ENCODE measurements at regions not wholly inside any gene's neighbourhood (a gene's known extent, or its start where the extent isn't known, plus 50 kb on each side); places are given as distances from the start of the nearest gene placed in this dataset.

DNA sequence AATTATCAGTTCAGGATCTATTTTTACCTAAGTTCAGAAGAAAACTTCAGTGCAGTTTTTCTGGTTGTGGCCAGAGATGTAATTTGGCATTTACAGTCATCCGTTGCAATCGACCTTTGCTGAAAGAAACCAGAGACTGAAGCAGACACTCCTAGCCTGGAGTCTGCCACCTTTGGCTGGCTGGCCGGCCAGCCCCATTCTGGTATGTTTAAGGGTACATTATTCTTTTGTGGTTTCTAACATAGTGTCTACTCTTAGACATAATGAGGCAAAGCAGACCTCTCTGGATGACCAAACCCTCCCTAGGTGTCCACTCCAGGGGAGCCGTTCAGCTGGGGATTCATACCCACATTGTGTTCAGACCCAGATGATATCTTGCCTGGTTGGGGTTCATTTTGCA lies 275.9 kb upstream of the TPM1 start:
- DNase-seq = no peak

DNA sequence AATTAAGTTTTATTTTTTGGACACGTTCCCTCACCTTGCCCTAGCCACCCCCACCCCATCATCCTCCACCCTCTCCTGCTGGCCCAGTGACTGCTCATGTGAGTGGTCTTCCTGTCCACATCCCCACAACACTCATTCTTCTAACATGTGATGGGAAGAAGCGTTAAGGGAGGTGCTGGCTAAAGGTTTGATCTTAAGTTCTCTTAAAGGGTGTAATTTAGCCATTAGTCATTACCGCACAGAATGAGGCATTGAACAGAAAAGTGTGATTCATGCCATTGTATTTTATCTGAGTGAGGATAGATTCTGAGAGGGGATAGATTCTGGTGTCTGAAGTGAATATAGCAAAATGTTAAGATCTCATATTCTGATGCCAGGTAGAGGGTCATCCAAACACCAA lies 272.9 kb upstream of the TPM1 start:
- peak in 1 of 51 donors; percentile 7 for DNase-seq

DNA sequence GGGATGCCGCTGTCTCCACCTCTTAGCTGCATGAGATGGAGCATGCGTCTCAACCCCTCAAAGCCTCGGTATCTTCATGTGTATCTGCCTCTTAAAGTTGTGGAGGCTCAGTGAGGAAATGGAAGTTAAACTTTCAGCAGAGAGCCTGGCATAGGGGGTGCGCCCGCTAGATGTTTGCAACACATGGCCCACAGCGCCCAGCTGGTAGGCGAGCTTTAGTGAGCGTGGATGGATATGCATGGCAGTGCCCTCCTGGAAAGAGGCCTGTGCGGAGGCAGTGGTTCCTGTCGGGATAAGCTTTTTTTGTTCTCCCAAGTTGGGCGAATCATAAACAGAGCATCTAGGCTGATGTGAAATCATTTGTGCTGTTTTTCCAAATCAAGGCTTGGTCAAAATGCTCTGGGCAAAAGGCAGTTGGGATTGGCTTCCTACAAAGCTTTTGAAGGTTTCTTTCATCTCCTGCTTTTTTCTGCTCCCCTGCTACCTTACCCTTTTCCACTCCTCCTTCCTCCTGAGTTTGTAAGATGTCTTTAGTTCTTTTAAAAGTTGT lies 272.4 kb upstream of the TPM1 start:
- peak in 1 of 51 donors; percentile 26 for DNase-seq

DNA sequence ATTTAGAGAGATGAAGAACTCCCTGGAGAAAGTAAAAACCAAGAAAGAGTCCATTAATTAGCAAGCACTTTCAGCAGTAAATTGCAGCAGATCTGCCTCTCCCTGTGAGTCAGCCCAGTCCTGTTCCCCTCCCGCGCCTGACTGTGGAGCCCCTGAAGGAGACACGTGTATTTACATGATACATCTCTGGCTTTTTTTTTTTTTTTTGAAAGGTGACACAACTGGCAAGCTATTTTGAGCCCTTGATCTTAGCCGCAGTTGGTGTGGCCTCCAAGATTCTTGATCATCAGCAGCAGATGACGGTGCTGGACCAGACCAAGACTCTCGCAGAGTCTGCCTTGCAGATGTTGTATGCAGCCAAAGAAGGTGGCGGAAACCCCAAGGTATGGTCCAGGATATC lies 271.8 kb upstream of the TPM1 start:
- DNase-seq = peak in 2 of 51 donors; percentile 33 to 35

DNA sequence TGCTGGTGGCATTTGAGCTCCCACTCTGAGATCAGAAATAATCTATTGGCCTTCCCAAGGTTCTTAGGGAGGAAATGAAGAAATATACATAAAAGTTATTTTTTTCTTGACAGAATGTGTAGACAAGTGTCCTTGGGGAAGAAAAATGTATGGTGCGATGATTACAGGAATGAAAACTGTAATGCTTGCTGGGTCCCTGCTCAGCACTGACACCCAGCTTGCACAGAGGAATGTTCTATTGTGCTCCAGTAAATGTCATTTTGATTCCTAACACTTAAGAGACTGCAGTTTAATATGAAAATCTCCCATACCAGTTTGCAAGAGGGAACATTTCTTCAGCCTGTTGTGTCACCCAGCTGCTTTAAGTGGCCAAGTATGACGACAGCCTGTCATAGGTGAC lies 271.3 kb upstream of the TPM1 start:
- no peak for DNase-seq

DNA sequence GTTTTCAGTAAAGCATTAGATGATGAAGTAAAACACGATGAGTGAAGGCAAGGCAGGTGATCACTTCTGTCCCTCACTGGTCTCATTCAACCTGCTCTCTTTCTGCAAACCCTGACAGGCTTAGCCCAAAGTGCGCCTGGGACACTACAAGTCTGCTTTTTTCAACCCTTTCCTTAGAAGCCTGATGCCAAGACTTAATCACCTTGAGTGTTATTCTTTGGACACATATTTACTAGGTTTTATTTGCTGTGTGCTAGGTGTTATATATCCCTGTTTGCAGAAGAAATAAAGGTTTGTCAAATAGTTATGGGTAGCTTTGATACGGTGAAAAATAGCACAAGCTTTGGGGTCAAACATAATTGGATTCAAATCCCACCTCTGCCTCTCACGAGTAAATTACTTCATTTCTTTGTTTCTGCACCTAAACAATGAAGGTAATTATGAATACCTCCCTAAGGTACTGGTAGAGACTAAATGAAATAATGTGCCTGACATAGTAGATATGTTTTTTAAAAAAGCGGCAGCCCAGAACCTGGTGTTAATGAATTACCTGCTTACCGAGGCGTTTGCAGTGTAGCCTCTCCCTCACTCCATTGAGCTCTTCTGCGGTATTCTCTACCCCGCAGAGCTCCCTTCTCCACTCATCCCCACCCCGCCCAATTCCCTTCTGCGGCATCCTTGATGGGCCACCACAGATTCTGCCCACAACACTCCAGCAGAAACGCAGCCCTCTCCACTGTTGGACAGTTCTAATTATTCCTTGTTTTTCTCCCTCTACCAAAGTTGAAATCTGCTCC lies 269.0 kb upstream of the TPM1 start:
- no peak for DNase-seq

DNA sequence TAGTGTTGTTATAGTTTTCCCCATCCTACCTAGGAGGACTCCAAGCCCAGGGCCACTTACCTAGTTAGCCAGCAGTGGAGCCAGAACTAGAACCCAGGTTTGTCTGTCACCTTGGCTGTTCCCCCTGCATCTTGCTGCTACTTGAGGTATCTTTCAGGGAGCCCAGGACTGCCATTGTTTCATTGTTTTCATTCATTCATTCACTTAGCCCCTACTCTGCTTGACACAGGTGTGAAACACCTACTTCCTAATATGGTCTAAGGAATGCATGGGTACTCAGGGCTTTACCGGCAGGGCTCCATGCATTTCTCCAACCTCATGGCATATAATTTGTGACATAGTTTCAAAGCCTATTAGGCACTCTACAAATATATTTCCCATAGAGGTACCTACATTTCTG lies 266.6 kb upstream of the TPM1 start:
- DNase-seq = no peak

DNA sequence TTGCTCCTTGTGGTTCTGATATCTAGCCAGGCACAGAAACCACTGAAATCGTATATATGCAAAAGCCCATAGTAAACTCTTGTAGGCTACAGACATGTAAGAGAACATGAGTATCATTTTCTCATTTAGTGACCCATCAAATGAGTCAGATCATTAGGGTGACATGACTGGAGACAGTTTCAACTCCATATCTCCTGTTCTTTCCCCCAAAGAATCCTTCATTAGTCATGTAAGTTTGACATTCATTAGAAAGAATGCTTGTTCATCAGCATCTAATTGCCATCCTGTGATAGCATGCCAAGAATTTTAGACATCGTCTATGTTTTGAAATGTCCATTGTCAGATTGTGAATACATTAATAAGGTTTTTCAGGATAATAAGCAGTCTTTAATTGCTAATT lies 264.9 kb upstream of the TPM1 start:
- DNase-seq = no peak

DNA sequence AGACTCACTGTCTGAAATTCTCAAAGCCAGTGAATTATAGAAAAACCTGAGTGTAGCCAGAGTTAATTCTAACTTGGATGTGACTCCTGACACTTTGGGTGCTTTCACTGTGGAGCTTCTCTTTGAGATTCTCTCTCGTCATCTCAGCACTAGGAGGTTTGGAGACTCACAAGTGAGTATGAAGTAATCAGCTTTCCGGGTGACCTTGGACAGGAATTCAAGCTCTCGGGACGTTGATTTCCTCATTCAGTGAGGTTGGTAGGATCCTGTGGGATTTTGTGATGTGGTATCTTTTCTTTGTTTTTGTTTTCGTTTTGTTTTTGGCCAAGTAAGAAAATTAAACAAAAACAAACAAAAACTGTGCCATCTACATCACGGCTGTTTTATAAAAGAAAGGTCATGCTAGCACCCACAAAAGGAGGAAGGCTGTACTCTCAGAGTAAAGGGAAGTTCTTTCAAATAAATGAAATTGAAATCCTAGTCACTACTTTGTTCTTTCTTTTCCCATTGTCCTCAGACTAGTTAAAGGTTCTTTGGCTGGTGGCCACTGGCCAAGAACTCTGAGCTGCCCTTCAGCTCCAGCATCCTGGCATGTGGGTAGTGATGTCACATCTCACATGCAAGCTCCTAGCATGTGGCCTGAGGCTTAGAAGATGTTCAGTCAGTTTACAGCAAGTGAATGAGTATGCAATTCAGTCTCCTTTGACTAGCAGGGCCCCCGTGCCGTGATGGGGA lies 263.3 kb upstream of the TPM1 start:
- DNase-seq = peak in 8 of 51 donors; percentile 5 to 35 (median 22)

DNA sequence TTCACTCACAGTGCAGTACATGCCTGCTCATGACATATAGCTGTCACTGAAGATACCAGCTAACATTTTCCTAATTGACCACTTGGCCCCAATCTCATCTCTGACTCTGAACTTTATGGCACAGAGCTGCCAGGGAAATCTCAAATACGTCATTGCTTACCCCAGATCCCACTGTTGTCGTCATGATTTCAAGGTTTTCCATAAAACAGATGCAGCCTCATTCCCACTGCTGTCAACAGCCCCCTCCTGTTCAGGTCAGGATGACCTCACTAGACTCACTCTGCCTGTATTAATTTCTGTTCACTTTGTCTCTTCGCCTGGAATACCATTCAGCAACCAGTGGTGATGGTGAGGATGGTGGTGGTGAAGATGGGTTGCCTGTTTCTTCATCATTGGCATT lies 262.6 kb upstream of the TPM1 start:
- DNase-seq = no peak

DNA sequence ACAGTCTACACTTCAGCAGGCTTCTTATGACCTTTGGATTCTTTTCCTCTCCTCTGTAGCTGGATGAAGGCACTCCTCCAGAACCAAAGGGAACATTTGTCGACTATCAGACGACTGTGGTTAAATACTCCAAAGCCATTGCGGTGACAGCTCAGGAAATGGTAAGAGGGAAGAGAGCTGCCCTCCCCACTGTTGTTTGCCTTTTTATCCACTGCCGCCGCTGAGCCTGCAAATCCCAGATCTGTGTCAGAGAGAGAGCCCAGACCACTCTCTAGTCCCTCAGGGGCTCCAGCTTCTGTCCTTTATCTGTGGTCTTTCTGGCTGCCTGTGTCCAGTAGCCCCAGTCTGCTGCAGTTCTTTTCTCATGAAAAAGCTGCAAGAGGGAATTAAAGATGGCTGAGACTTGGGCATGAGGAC lies 261.5 kb upstream of the TPM1 start:
- no peak for DNase-seq

DNA sequence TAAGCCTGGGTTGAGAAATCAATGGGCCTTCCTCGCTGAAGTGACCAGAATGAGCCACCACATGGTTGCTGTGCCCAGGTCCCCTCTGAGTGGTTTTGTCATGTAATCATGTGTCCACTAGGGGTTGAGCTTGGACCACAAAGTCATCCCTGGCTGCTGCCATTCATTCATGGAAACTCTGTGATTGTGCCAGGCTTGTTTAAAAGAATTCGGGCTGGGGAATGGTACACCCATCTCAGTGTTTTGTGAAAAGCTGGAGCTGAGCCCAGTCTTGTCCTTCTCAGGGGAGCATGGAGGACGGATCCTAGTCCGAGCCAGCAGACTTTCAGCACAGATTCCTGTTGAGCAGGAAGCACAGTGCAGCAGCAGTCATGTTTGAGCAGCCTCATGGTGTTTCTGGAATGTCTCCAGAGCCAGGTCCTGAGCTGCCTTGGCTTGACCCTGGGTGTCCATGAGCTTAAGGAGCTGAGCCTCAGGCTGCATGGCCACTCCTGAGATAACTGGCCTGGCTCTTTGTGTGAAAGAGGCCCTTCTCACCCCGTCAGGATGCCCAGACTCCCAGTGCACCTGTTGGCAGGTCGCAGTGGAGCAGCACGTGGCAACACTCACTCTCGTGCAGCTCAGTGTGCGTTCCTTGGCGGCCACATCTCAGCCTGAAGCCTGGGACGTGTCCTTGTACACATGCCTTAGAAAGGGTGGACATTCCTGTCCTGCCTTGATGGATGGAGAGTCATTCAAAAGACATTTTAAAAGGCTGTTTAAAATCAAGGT lies 260.3 kb upstream of the TPM1 start:
- DNase-seq = peak in 41 of 51 donors; percentile 9 to 81 (median 53)

DNA sequence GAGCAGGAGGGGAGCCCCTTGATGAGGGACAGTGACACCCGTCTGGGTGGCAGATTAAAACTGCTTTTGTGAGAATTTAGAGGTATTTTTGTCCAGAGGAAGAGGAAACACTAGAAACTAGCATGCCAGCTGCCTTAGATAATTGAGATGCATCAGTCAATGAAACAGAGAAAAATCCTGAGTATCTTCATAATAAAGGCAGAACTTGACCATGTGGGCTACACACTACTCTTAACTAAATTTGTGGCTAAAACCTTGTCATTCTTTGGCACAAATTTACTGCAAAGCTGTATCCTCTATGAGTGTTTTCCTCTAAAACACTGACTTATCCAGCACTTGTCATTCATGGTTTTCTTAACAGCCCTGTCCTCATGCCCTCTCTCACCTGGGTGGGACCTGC lies 259.7 kb upstream of the TPM1 start:
- no peak for DNase-seq

DNA sequence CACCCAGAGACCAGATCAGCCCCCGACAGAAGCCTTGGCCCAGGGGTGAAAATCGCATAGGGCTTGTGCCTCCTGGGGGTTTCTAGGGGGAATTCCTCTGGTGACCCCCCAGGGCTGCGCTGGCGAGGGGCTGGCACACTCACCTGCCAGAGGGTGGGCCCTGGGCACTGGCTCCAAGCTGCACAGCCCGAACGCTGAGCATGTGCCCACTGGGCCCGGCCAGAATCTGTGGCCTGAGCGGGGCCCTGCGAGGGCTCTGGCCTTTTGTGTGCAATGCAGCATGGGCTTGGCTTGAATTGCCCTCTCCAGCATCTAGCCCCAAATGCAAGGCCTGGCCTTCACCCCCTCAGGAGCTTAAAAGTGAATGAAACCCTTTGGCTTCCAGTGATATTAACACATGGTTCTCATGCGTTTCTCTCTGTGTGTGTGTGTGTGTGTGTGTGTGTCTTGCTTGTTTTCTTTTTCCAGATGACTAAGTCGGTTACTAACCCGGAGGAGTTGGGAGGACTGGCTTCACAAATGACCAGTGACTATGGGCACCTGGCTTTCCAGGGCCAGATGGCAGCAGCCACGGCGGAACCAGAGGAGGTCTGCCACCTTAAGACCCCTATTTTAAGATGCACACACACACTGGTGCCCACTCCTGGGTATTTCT lies 259.1 kb upstream of the TPM1 start:
- no peak for DNase-seq

DNA sequence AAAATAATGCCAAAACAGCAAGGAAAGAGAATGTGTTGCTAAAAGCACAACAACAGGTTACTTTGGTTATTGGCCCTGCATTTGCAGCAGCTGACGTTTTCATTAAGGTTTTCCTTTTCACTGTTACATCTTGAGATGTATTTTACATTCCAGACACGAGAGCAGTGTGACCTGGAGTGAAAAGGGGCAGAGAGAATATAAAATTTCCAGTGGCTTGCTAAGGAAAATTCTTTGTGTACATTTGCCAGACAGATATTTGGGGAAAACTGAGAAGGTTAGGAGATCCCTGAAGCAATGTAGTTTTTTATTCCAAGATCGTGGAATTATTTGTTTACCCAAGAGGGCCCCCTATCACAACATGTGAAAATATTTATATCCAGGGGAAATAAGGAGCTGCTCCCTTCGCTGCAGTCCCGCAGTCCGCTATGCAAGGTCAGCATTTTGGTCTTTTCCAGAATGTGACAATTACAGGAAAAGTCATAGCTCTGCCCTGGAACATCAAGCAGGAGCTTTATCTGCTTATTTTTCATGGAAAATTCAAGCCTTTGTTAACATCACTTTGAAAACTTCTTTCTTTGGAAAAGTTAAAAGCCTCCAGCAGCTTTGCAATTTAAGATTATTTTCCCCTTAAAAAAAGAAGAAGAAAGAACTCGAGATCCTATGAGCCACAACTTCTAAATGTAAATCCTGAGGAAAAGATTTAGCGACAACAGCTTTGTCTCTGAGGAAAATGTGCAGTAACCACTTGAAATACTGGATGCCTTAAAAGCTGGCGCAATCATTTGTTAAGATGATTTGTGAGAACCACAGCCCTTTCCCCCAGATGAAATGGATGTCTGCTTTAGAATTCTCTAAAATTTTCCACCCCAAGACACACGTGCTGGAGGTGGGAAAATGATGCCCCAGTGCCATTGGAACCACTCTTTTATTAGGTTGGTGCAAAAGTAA lies 256.4 kb upstream of the TPM1 start:
- no peak for DNase-seq

DNA sequence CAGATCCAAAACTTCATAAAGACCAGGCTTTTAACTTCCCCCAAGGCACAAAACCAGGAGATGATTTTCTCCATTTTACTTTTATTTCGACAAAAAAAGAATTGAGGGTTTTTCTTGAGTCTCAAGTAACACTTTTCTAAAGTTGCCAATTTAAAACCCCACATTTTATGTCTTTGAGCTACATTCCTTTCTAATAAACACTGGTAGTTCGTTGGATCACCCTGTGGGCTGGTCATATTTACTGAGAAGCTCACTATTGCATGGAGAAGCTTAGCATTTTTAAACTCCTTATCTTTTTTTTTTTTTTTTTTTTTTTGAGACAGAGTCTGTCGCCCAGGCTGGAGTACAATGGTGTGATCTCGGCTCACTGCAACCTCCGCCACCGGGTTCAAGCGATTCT lies 255.1 kb upstream of the TPM1 start:
- no peak for DNase-seq

DNA sequence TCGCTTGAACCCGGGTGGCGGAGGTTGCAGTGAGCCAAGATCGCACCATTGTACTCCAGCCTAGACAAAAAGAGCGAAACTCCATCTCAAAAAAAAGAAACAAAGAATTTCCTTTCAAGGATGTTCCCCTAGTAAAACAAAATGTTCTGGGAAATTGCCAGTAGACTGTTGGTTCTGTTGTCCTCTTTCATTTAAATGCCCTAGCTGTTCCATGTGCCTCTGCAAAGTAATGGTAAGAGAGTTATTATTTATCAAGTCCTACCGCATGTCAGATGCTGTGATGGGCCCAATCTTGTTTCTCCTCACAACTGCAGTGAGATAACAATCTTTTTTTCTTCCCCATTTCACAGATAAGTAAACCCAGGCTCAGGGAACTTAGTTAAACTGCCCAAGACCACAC lies 254.3 kb upstream of the TPM1 start:
- peak in 1 of 51 donors; percentile 11 for DNase-seq

DNA sequence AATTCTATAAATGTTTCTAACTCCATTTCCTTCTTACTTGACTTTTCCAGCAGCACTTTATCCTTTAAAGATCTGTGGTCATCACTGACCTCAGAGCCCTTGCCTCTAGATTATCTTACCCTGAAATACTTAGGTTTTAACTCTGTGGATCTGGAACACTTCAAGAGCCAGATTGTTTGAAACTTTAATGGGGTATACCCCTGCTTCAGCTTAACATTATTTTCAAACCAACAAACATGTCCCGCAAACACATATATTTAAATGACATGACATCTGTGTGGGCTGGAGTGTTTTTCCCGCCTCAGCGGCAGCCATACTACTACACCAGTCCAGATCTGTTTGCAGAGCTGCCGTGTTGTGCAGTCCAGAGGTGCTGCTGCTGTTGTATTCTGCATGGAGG lies 252.0 kb upstream of the TPM1 start:
- no peak for DNase-seq

DNA sequence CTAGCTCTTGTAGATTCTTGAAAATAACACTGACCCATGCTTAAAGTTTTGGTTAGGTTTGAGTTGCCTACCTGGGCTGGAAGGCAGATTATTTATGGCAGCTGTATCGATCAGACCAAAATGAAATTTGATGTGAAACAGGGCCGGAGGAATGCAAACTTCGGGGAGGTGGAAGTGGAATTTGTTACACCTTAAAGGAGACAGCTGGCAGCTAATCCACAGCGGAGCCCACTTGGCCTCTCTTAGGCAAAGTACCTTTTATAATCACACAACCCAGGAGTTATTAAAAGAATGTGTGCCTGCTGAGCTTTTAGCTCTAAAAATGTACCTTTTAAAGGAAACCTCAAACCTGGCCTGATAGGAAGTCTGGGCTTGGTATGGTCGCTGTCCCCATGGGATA lies 250.9 kb upstream of the TPM1 start:
- DNase-seq = no peak

All from hypothalamus (tissue), 51 donors.